ENCODE measurements at regions not wholly inside any gene's neighbourhood (a gene's known extent, or its start where the extent isn't known, plus 50 kb on each side); places are given as distances from the start of the nearest gene placed in this dataset.

GRCh38 chr15:87614704-87615103 lies 641.8 kb downstream of the NTRK3 start:
- H3K27me3 ChIP-seq: no peaks in the 10 kb centered on the region
- H3K27ac ChIP-seq: no peak overlapping the region
- H3K4me3 ChIP-seq: no peak overlapping the region
- WGBS, 2 donors: 84 to 91% methylated on average over 9 of the region's 9 CpGs
- no peaks in the 10 kb centered on the region for H3K36me3 ChIP-seq
- no peak for TF ChIP-seq CTCF (IDR thresholded peaks at IDR 0.05)
- no peaks in the 10 kb centered on the region for H3K9me3 ChIP-seq
- peaks cover 0 to 31% (median 21%) of the 10 kb centered on the region in 9 donors for H3K4me1 ChIP-seq
- no peak for DNase-seq
- ATAC-seq: no peak
- intact Hi-C loops (cut with DNase I): no loop called here

- no peak for TF ChIP-seq CTCF (IDR thresholded peaks at IDR 0.05)
- intact Hi-C loops (cut with DNase I): no loop called here
- no peaks in the 10 kb centered on the region for H3K9me3 ChIP-seq
- no peaks in the 10 kb centered on the region for H3K27me3 ChIP-seq
- peak overlapping the region in 7 of 10 donors; percentile 40 to 60 (median 49) for H3K27ac ChIP-seq
- peaks cover 0 to 23% (median 15%) of the 10 kb centered on the region in 9 donors for H3K4me1 ChIP-seq
- H3K4me3 ChIP-seq: peak overlapping the region in 1 of 10 donors; percentile 3
- no peaks in the 10 kb centered on the region for H3K36me3 ChIP-seq
- ATAC-seq (peak; percentile 65 to 85 (median 70)), DNase-seq (peak in 1 of 2 donors; percentile 9)
- 24 to 36% methylated on average over 8 of the region's 8 CpGs for WGBS, 2 donors
These were observed 646.2 kb downstream of the NTRK3 start for GRCh38 chr15:87610366-87610765.

- Histone ChIP-seq H3K9me3 (no peaks in the 10 kb centered on the region), H3K27ac (peak overlapping the region in 7 of 10 donors; percentile 40 to 60 (median 49)), H3K27me3 (no peaks in the 10 kb centered on the region), H3K4me3 (no peak overlapping the region), H3K4me1 (peaks cover 0 to 23% (median 15%) of the 10 kb centered on the region in 9 donors), H3K36me3 (no peaks in the 10 kb centered on the region)
- ATAC-seq: peak in 7 of 8 donors; percentile 27 to 69 (median 56)
- intact Hi-C loops (cut with DNase I): loop anchor here in 3 of 10 donors (10.0 kb wide), 2 partner anchors 115 to 695 kb away; no protein-coding TSS in a partner anchor
- TF ChIP-seq CTCF (IDR thresholded peaks at IDR 0.05): no peak
- no peak for DNase-seq
- 49 to 65% methylated on average over 4 of the region's 4 CpGs for WGBS, 2 donors
These were observed 646.6 kb downstream of the NTRK3 start for GRCh38 chr15:87609894-87610293.

GRCh38 chr15:87609474-87609873 lies 647.1 kb downstream of the NTRK3 start:
- DNase-seq (peak in 1 of 2 donors; percentile 11), ATAC-seq (peak in 7 of 8 donors; percentile 69 to 80 (median 75))
- Histone ChIP-seq H3K4me1 (peaks cover 0 to 23% (median 15%) of the 10 kb centered on the region in 9 donors), H3K4me3 (no peak overlapping the region), H3K9me3 (no peaks in the 10 kb centered on the region), H3K36me3 (no peaks in the 10 kb centered on the region), H3K27ac (peak overlapping the region in 6 of 10 donors; percentile 40 to 60 (median 50)), H3K27me3 (no peaks in the 10 kb centered on the region)
- 54 to 57% methylated on average over 1 of the region's 1 CpG for WGBS, 2 donors
- no peak for TF ChIP-seq CTCF (IDR thresholded peaks at IDR 0.05)
- intact Hi-C loops (cut with DNase I): loop anchor here in 3 of 10 donors (10.0 kb wide), 2 partner anchors 115 to 695 kb away; no protein-coding TSS in a partner anchor
